ENCODE measurements at regions not wholly inside any gene's neighbourhood (a gene's known extent, or its start where the extent isn't known, plus 50 kb on each side); places are given as distances from the start of the nearest gene placed in this dataset.
A peak's percentile ranks its signal among the peaks of the same experiment; 100 is the strongest.
"Not testable (repeated sequence)": the region's sequence is repeated elsewhere in the genome, so short reads cannot be mapped to it uniquely, and the experiment has no call there.

GRCh38 chr2:236483102-236483501 is 86.5 kb upstream of the ACKR3 start:
- H3K4me1 ChIP-seq: no peaks in the 10 kb centered on the region
- intact Hi-C loops (cut with DNase I; ENCODE audit: low total_unique reads): no loop called here
- TF ChIP-seq CTCF (IDR thresholded peaks at IDR 0.05): no peak
- TF ChIP-seq POLR2AphosphoS5 (IDR thresholded peaks at IDR 0.05): no peak
- no peak for TF ChIP-seq POLR2A (IDR thresholded peaks at IDR 0.05)

GRCh38 chr2:236485519-236485918 is 84.1 kb upstream of the ACKR3 start:
- H3K4me1 ChIP-seq: no peaks in the 10 kb centered on the region
- no peak overlapping the region for H3K27ac ChIP-seq
- H3K36me3 ChIP-seq: no peaks in the 10 kb centered on the region
- intact Hi-C loops (cut with DNase I; ENCODE audit: low total_unique reads): no loop called here
- H3K9me3 ChIP-seq: peaks cover 8 to 10% of the 10 kb centered on the region in 2 donors
- no peaks in the 10 kb centered on the region for H3K27me3 ChIP-seq
- TF ChIP-seq CTCF (IDR thresholded peaks at IDR 0.05) (no peak), POLR2A (IDR thresholded peaks at IDR 0.05) (no peak), POLR2AphosphoS5 (IDR thresholded peaks at IDR 0.05) (no peak)
- H3K4me3 ChIP-seq: no peak overlapping the region
- no peak for DNase-seq (ENCODE audit: low spot score in 2 of 2)

More at GRCh38 chr2:236483102-236483501, 86.5 kb upstream of the ACKR3 start:
- DNase-seq (ENCODE audit: low spot score in 2 of 2): no peak
- H3K4me3 ChIP-seq: no peak overlapping the region
- no peaks in the 10 kb centered on the region for H3K27me3 ChIP-seq
- H3K36me3 ChIP-seq: no peaks in the 10 kb centered on the region
- H3K9me3 ChIP-seq: peaks cover 8 to 23% of the 10 kb centered on the region in 2 donors
- H3K27ac ChIP-seq: no peak overlapping the region

GRCh38 chr2:236489083-236489482 is 80.5 kb upstream of the ACKR3 start:
- H3K9me3 ChIP-seq; intact Hi-C loops (cut with DNase I; ENCODE audit: low total_unique reads); H3K27ac ChIP-seq; H3K4me1 ChIP-seq; H3K4me3 ChIP-seq; DNase-seq (ENCODE audit: low spot score in 2 of 2); H3K27me3 ChIP-seq; H3K36me3 ChIP-seq: not testable (repeated sequence)

GRCh38 chr2:236489895-236490404 is 79.7 kb upstream of the ACKR3 start:
- intact Hi-C loops (cut with DNase I; ENCODE audit: low total_unique reads): no loop called here
- Histone ChIP-seq H3K27ac (no peak overlapping the region), H3K4me3 (no peak overlapping the region), H3K36me3 (no peaks in the 10 kb centered on the region), H3K4me1 (no peaks in the 10 kb centered on the region), H3K27me3 (no peaks in the 10 kb centered on the region), H3K9me3 (no peaks in the 10 kb centered on the region)
- no peak for TF ChIP-seq CTCF (IDR thresholded peaks at IDR 0.05)
- TF ChIP-seq POLR2A (IDR thresholded peaks at IDR 0.05): no peak
- TF ChIP-seq POLR2AphosphoS5 (IDR thresholded peaks at IDR 0.05): no peak
- DNase-seq (ENCODE audit: low spot score in 2 of 2): no peak

- Histone ChIP-seq H3K36me3 (no peaks in the 10 kb centered on the region), H3K9me3 (no peaks in the 10 kb centered on the region), H3K27ac (no peak overlapping the region), H3K4me1 (no peaks in the 10 kb centered on the region), H3K4me3 (no peak overlapping the region), H3K27me3 (no peaks in the 10 kb centered on the region)
- no peak for DNase-seq (ENCODE audit: low spot score in 2 of 2)
- TF ChIP-seq CTCF (IDR thresholded peaks at IDR 0.05): no peak
- no peak for TF ChIP-seq POLR2AphosphoS5 (IDR thresholded peaks at IDR 0.05)
- TF ChIP-seq POLR2A (IDR thresholded peaks at IDR 0.05): no peak
- intact Hi-C loops (cut with DNase I; ENCODE audit: low total_unique reads): no loop called here
Measured at GRCh38 chr2:236496340-236496739, 73.3 kb upstream of the ACKR3 start.

GRCh38 chr2:236498369-236498768 is 71.3 kb upstream of the ACKR3 start:
- intact Hi-C loops (cut with DNase I; ENCODE audit: low total_unique reads): no loop called here
- no peaks in the 10 kb centered on the region for H3K27me3 ChIP-seq
- peak in 1 of 2 donors; percentile 41 for DNase-seq (ENCODE audit: low spot score in 2 of 2)
- TF ChIP-seq CTCF (IDR thresholded peaks at IDR 0.05) (no peak), POLR2AphosphoS5 (IDR thresholded peaks at IDR 0.05) (no peak), POLR2A (IDR thresholded peaks at IDR 0.05) (no peak)
- no peaks in the 10 kb centered on the region for H3K4me1 ChIP-seq
- H3K9me3 ChIP-seq: no peaks in the 10 kb centered on the region
- H3K27ac ChIP-seq: no peak overlapping the region
- H3K4me3 ChIP-seq: no peak overlapping the region
- no peaks in the 10 kb centered on the region for H3K36me3 ChIP-seq

Data from breast epithelium (tissue), 4 donors.